ENCODE measurements at regions not wholly inside any gene's neighbourhood (a gene's known extent, or its start where the extent isn't known, plus 50 kb on each side); places are given as distances from the start of the nearest gene placed in this dataset.

GRCh38 chr3:34361921-34362320, 563.5 kb downstream of the PDCD6IP start:
- in situ Hi-C loops (cut with HindIII; ENCODE audit: low sequenced_read_pairs): no loop called here

GRCh38 chr3:34362910-34363309, 564.5 kb downstream of the PDCD6IP start:
- in situ Hi-C loops (cut with HindIII; ENCODE audit: low sequenced_read_pairs): no loop called here

GRCh38 chr3:34363881-34364280, 565.5 kb downstream of the PDCD6IP start:
- in situ Hi-C loops (cut with HindIII; ENCODE audit: low sequenced_read_pairs): no loop called here

- in situ Hi-C loops (cut with HindIII; ENCODE audit: low sequenced_read_pairs): no loop called here
Measured at GRCh38 chr3:34364335-34364734, 565.9 kb downstream of the PDCD6IP start.

GRCh38 chr3:34365231-34365630, 566.8 kb downstream of the PDCD6IP start:
- in situ Hi-C loops (cut with HindIII; ENCODE audit: low sequenced_read_pairs): loop anchor here (5.0 kb wide), 1 partner anchor 48 kb away; no protein-coding TSS in a partner anchor

GRCh38 chr3:34365771-34366170, 567.3 kb downstream of the PDCD6IP start:
- in situ Hi-C loops (cut with HindIII; ENCODE audit: low sequenced_read_pairs): loop anchor here (5.0 kb wide), 1 partner anchor 48 kb away; no protein-coding TSS in a partner anchor

- in situ Hi-C loops (cut with HindIII; ENCODE audit: low sequenced_read_pairs): loop anchor here (5.0 kb wide), 1 partner anchor 50 kb away; no protein-coding TSS in a partner anchor
Measured at GRCh38 chr3:34367521-34367920, 569.1 kb downstream of the PDCD6IP start.

- in situ Hi-C loops (cut with HindIII; ENCODE audit: low sequenced_read_pairs): no loop called here
Measured at GRCh38 chr3:34374521-34374920, 576.1 kb downstream of the PDCD6IP start.

GRCh38 chr3:34376691-34377090, 578.3 kb downstream of the PDCD6IP start:
- in situ Hi-C loops (cut with HindIII; ENCODE audit: low sequenced_read_pairs): no loop called here

GRCh38 chr3:34377961-34378360, 579.5 kb downstream of the PDCD6IP start:
- in situ Hi-C loops (cut with HindIII; ENCODE audit: low sequenced_read_pairs): no loop called here

- in situ Hi-C loops (cut with HindIII; ENCODE audit: low sequenced_read_pairs): no loop called here
Measured at GRCh38 chr3:34381243-34381642, 582.8 kb downstream of the PDCD6IP start.

- in situ Hi-C loops (cut with HindIII; ENCODE audit: low sequenced_read_pairs): no loop called here
Measured at GRCh38 chr3:34382859-34383258, 584.4 kb downstream of the PDCD6IP start.

GRCh38 chr3:34386309-34386708, 587.9 kb downstream of the PDCD6IP start:
- in situ Hi-C loops (cut with HindIII; ENCODE audit: low sequenced_read_pairs): no loop called here

GRCh38 chr3:34387826-34388564, 589.6 kb downstream of the PDCD6IP start:
- in situ Hi-C loops (cut with HindIII; ENCODE audit: low sequenced_read_pairs): no loop called here

GRCh38 chr3:34388830-34389229, 590.4 kb downstream of the PDCD6IP start:
- in situ Hi-C loops (cut with HindIII; ENCODE audit: low sequenced_read_pairs): no loop called here

GRCh38 chr3:34394978-34395748, 596.7 kb downstream of the PDCD6IP start:
- in situ Hi-C loops (cut with HindIII; ENCODE audit: low sequenced_read_pairs): no loop called here

- in situ Hi-C loops (cut with HindIII; ENCODE audit: low sequenced_read_pairs): no loop called here
Measured at GRCh38 chr3:34396288-34396687, 597.9 kb downstream of the PDCD6IP start.

GRCh38 chr3:34396956-34397355, 598.5 kb downstream of the PDCD6IP start:
- in situ Hi-C loops (cut with HindIII; ENCODE audit: low sequenced_read_pairs): no loop called here

- in situ Hi-C loops (cut with HindIII; ENCODE audit: low sequenced_read_pairs): no loop called here
Measured at GRCh38 chr3:34399401-34399800, 601.0 kb downstream of the PDCD6IP start.

- in situ Hi-C loops (cut with HindIII; ENCODE audit: low sequenced_read_pairs): no loop called here
Measured at GRCh38 chr3:34405159-34405558, 606.7 kb downstream of the PDCD6IP start.

- in situ Hi-C loops (cut with HindIII; ENCODE audit: low sequenced_read_pairs): no loop called here
Measured at GRCh38 chr3:34407281-34407680, 608.9 kb downstream of the PDCD6IP start.

- in situ Hi-C loops (cut with HindIII; ENCODE audit: low sequenced_read_pairs): no loop called here
Measured at GRCh38 chr3:34408088-34408487, 609.7 kb downstream of the PDCD6IP start.

All from endothelial cell of hepatic sinusoid (primary cell).